IPS-20b (cell line): ENCODE measurements at regions not wholly inside any gene's neighbourhood (a gene's known extent, or its start where the extent isn't known, plus 50 kb on each side); places are given as distances from the start of the nearest gene placed in this dataset.

Experiments
- H3K27ac ChIP-seq: one replicate; pipeline ENCODE4 v1.5.1; 2013; ENCODE audit warnings: low read length
- H3K27me3 ChIP-seq: 2 replicates; pipeline ENCODE4 v1.6.1; 2013; ENCODE audit warnings: mild to moderate bottlenecking, low read length, inconsistent platforms; ENCODE audit not compliant: insufficient read depth
- H3K36me3 ChIP-seq: 2 replicates; pipeline ENCODE4 v1.6.1; 2013; ENCODE audit warnings: low read depth, mild to moderate bottlenecking, inconsistent platforms, low read length, moderate library complexity; ENCODE audit not compliant: insufficient read depth
- H3K4me1 ChIP-seq: 2 replicates; pipeline ENCODE4 v1.6.1; 2013; ENCODE audit warnings: mild to moderate bottlenecking, control low read depth, inconsistent platforms, low read length, moderate library complexity; ENCODE audit not compliant: insufficient read depth
- H3K4me3 ChIP-seq: 2 replicates; pipeline ENCODE4 v1.5.1; 2013; ENCODE audit warnings: mild to moderate bottlenecking, low read length, inconsistent platforms
- H3K9ac ChIP-seq: 2 replicates; pipeline ENCODE4 v1.6.1; 2013; ENCODE audit warnings: low read depth, mild to moderate bottlenecking, inconsistent platforms, low read length, moderate library complexity
- H3K9me3 ChIP-seq: 2 replicates; pipeline ENCODE4 v1.6.1; 2013; ENCODE audit warnings: mild to moderate bottlenecking, low read depth, low read length, inconsistent platforms; ENCODE audit not compliant: insufficient read depth

DNA sequence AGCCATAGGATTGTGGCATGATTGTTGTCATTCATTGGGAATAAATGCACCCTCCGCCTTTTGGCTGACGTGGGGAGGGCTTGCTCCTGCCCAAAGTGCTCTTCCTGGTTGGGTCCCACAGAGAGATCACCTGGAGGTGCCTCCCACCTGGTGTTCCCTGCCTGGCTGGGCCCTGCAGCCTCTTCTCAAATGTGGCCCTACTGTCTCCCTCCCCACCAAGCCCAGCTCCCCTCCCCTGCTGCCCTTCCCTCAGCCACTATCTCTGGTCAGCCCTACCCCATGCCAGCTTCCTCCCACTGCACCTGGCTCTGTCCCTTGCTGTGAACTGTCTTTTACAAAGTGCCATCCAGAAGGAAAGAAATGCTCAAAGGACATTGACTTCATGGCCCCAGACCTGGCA, 173.4 kb downstream of the GLI2 start:
- H3K36me3 ChIP-seq = no peaks in the 10 kb centered on the region
- no peak overlapping the region for H3K9ac ChIP-seq
- H3K27ac ChIP-seq = no peak overlapping the region
- no peaks in the 10 kb centered on the region for H3K27me3 ChIP-seq
- no peaks in the 10 kb centered on the region; the same call in 1 of the 2 replicates for H3K4me1 ChIP-seq
- no peak overlapping the region for H3K4me3 ChIP-seq
- no peaks in the 10 kb centered on the region for H3K9me3 ChIP-seq

DNA sequence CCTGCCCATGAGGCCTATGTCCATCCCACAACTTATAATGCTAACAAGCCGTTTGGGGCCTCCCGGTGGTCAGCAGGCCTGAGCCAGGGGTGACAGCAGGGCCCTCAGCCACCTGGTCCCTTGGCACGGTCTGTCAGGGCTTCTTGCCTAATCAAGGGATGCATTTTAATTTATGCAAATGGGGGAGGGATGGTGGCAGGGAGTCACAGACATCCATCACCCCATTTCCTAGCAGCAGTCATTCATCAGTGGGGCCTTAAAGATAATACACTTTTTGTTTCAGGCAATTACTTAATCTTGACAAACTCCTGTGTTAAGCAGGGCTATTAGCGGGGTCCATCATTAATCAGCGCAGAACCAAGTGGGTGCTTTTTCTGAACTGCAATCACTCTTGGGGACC, 174.5 kb downstream of the GLI2 start:
- Histone ChIP-seq H3K4me3 (no peak overlapping the region), H3K9me3 (no peaks in the 10 kb centered on the region), H3K4me1 (no peaks in the 10 kb centered on the region), H3K36me3 (no peaks in the 10 kb centered on the region), H3K9ac (no peak overlapping the region), H3K27ac (no peak overlapping the region), H3K27me3 (no peaks in the 10 kb centered on the region)

DNA sequence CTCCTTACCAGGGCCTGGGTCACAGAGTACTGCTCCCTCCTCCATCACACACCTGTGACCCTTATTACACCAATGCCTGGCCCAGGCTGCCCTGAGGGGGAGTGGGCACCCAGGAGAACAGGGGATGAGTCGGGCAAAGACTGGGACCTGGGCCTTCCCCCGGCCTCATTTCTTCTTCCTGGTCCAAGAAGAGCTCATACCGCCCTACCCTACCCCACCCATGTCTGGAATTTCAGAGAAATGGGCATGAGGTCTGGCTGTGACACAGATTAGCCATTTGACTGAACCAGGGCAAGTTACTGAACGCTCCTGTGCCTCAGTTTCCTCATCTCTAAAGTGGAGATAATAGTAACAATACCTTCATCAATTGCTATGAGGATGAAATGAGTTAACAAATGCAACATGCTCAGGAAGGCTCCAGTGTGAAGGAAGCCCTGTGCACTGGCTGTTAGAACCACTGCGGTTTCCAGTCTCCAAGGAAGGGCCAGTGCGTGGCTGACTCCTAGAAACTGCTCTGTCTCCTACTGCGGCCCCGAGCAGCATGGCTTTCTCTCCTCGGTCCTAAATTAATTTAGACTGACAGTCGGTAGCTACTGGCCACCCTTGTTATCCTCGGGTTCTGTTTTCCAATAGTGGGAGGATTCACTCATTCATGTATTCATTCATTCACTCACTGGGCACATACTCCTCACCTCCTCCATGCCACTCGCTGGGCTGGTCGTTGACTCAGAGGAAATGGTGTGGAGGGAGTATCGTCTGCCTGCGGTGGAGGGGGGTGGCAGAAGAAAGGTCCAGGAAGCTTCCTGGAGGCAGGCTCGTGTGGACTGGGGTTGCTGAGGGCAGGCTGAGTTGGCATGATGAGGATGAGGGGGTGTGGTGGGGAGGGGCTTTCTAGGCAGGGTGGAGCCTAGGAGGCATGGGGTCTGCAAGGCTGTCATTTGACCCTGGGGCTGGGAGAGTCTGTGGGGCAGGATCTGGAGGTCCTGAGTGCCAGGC, 175.6 kb downstream of the GLI2 start:
- Histone ChIP-seq H3K27ac (no peak overlapping the region), H3K4me3 (no peak overlapping the region), H3K4me1 (no peaks in the 10 kb centered on the region)

DNA sequence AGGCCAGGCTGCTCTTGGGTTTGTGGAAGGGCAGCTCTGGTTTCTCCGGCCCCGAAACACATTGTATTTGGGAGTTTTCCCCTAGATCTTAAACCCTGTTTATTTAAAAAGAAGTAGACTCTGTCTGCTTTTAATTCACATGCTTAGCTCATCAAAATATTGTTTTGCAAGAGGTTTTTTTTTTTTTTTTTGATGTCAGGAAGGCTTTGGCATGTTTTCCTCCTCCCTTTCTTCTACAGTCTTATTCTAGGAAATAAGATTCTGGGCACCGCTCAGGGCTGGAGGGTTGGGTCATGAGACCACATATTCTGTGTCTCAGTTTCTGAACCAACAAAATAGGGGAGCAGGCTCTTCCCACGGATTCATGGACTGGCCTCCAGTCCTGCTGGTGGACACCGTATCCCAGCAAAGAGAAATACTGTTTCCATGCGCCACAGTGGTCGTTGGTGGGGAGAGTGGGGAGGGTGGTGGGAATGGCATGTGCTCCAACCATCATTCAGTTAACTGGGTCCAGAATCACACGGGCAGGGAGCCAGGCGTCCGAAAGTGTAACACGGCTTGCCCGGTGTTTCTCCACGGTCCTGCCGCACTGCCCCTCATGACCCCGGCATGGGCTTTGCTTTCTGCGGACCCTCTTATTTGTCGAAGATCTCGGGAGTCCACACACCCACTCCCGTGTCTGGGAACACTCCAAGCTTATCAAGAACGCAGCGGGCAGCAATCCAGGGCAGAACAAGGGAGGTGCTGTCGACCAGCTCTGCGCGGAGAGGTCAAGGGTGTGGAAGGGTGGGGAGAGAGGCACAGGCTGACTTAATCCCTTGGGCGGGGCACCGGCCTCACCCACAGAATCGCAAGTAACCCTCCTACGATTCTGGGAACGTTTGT, 176.7 kb downstream of the GLI2 start:
- H3K9ac ChIP-seq = no peak overlapping the region
- H3K27ac ChIP-seq = no peak overlapping the region

More for the DNA sequence above, 175.6 kb downstream of the GLI2 start:
- Histone ChIP-seq H3K27me3 (no peaks in the 10 kb centered on the region), H3K9ac (no peak overlapping the region), H3K9me3 (no peaks in the 10 kb centered on the region), H3K36me3 (no peaks in the 10 kb centered on the region)

DNA sequence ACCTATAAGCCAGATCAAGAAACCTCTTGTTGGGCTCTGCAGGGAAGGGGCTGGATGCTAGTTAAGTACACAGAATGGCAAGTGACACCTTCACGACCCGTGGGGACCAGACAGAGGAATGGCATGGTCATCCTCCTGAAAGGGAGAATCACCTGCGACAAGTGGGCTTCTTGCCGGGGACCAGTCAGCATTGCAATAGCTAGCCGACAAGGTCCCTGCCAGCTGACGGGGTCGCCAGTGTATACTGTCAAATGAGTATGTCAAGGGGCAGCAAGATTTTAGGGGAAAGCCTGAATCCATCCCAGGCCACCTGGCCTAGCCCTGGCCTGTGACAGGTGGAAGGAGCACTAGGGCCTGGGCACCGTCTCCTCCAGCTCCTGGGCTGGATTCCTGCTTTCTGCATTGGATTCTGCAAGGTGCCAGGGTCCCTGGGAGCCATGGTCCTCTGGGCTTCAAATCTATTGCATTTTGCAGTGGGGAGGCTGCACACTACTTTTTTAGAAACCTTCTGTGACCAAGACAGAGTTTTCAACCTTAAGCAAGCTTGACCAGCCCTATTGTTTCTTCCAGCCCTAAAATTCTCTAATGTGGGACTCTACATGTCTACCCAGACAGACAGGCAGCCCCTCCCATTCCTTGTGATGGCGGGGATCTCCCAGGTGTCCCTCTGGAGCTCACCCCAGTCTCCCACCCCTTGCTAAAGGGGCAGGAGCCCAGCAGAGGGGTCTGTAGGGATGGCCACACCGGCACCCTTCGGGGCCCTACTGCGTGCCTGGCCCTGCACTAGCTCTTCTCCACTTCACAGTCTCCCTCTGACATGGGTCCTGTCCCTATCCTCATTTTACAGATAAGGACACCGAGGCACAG, 178.5 kb downstream of the GLI2 start:
- no peak overlapping the region for H3K4me3 ChIP-seq
- H3K27ac ChIP-seq = no peak overlapping the region
- no peaks in the 10 kb centered on the region for H3K4me1 ChIP-seq
- H3K36me3 ChIP-seq = no peaks in the 10 kb centered on the region
- no peaks in the 10 kb centered on the region for H3K9me3 ChIP-seq
- H3K9ac ChIP-seq = no peak overlapping the region
- H3K27me3 ChIP-seq = no peaks in the 10 kb centered on the region

More for the DNA sequence above, 176.7 kb downstream of the GLI2 start:
- Histone ChIP-seq H3K27me3 (no peaks in the 10 kb centered on the region), H3K36me3 (no peaks in the 10 kb centered on the region), H3K4me1 (no peaks in the 10 kb centered on the region), H3K9me3 (no peaks in the 10 kb centered on the region), H3K4me3 (no peak overlapping the region)

DNA sequence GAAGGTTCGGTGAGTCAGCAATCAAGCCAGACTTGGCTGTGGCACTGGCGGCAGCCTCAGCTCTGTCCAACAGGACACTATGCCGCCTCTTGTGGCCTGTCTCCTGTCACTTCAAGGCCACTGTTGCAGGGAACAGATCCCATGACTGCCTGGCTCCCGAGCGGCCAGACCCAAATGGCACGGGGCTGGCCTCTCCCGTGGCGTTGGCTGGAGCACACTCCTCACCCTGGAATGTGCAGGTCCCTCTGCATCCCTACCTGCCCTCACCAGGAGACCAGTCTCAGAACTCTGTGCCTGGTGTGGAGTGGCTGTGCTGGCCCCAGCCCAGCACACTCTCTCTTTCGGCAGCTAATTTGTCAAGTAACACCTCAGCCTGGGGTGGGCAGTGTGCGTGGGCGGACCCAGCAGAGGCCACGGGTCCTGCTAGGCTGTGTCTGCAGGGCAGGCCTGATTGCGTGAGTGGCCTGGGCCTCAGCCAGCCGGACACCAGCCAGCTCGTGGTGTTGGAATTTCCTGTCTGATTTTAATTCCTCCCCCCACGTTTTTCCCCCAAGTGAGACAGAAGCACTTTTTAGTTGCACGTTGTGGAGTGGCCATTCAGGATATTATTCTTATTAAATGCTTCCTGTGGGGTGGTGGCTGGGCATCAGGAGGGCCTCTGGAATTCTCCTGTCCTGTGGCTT, 179.3 kb downstream of the GLI2 start:
- no peaks in the 10 kb centered on the region for H3K9me3 ChIP-seq
- no peak overlapping the region for H3K9ac ChIP-seq
- H3K27me3 ChIP-seq = no peaks in the 10 kb centered on the region
- H3K4me3 ChIP-seq = no peak overlapping the region
- H3K36me3 ChIP-seq = 0 out of 2 replicates have a peak, but pooled peaks cover 2% of the 10 kb centered on the region
- no peak overlapping the region for H3K27ac ChIP-seq
- no peaks in the 10 kb centered on the region for H3K4me1 ChIP-seq

DNA sequence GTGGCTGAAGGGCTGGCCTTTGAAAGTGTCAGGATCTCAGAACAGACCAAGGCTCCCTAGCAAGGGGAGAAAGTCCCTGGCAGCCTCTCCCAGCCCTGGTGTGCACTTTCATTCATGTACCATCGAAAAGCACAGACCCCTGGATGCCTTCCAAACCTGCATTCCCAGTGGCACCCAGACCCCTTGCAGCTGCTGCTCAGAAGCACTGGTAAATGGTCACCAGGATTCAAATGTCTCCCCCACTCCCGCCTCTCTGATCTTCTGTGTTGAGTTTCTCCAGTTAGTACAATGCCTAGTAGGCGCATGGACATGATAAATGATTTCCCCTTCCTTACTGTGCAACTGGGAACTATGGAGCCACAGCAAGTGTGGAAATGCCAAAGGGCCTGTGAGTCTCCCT, 180.0 kb downstream of the GLI2 start:
- Histone ChIP-seq H3K4me3 (no peak overlapping the region), H3K27me3 (no peaks in the 10 kb centered on the region), H3K9ac (no peak overlapping the region), H3K27ac (no peak overlapping the region), H3K4me1 (no peaks in the 10 kb centered on the region), H3K36me3 (0 out of 2 replicates have a peak, but pooled peaks cover 3% of the 10 kb centered on the region), H3K9me3 (no peaks in the 10 kb centered on the region)

DNA sequence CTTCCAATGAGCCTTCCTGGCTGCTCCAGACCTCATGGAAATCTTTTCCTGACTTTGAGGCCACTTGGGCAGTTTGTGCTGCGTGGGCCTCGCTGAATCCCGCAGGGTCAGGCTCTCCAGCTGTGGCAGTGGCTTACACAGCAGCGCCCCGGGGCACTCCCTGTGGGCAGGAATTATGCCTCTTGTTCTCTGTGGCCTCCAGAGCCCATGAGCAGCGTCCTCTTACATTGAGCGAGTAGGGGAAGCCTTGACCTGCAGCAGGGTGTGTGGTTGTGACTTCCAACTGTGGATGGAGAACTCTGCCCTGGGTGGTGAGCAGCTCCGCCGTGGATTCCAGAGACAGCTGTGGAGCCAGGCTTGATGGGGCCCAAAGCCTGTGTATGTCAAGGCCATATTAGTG, 180.8 kb downstream of the GLI2 start:
- Histone ChIP-seq H3K4me3 (no peak overlapping the region), H3K9ac (no peak overlapping the region), H3K27ac (no peak overlapping the region), H3K9me3 (no peaks in the 10 kb centered on the region), H3K27me3 (no peaks in the 10 kb centered on the region), H3K36me3 (0 out of 2 replicates have a peak, but pooled peaks cover 3% of the 10 kb centered on the region), H3K4me1 (no peaks in the 10 kb centered on the region)

DNA sequence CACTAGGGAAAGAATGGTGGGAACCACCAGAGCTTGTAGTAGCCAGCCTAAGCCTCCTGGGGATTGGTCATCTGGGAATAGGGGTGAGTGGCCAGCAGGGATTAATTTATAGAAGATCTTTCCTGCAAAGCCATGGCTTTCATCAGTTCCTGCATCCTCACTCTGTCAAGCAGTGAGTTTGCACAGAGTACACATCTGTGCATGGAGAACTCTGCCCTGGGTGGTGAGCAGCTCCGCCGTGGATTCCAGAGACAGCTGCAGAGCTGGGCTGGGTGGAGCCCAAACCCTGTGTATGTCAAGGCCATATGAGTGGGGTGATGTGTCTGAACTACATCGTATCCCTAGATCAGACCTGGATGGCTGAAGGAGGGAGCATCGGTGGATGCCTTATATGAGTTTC, 182.2 kb downstream of the GLI2 start:
- Histone ChIP-seq H3K4me1 (no peaks in the 10 kb centered on the region), H3K27me3 (no peaks in the 10 kb centered on the region), H3K9me3 (no peaks in the 10 kb centered on the region), H3K9ac (no peak overlapping the region), H3K27ac (no peak overlapping the region), H3K36me3 (peaks cover 6% of the 10 kb centered on the region), H3K4me3 (no peak overlapping the region)

DNA sequence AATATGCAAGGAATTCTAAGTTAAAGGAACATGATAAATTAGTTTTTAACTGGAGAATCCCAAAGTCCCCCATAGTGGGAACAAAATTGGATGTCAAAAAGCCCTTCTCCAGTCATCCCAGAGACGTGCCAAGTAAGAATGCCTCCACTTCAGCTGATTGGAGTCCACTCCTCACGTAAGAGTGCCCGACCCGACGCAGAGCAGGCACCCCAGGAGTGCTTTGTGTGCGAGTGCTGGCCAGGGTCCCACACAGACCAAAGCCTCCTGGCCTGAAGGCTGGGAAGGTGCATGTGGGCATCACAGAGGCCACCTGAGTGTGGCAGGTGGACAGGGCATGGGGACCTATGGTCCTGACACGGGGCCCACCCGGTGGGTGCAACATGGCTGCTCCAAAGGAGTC, 183.5 kb downstream of the GLI2 start:
- H3K4me1 ChIP-seq = no peaks in the 10 kb centered on the region
- peaks cover 14% of the 10 kb centered on the region for H3K36me3 ChIP-seq
- H3K9ac ChIP-seq = no peak overlapping the region
- no peaks in the 10 kb centered on the region for H3K9me3 ChIP-seq
- no peaks in the 10 kb centered on the region for H3K27me3 ChIP-seq
- no peak overlapping the region for H3K4me3 ChIP-seq
- H3K27ac ChIP-seq = no peak overlapping the region
